Panc1 (cell line): ENCODE measurements at regions not wholly inside any gene's neighbourhood (a gene's known extent, or its start where the extent isn't known, plus 50 kb on each side); places are given as distances from the start of the nearest gene placed in this dataset.

ENCODE experiments used
- ATAC-seq: fragments of 200-7000 bp; cut with Tn5 transposase; 2 replicates; pipeline ENCODE4 v1.9.1; 2020; ENCODE audit warnings: mild to moderate bottlenecking, moderate library complexity
- BruUV-seq: library from RNA; stranded (reverse); fragments of 400-500 nt; replicated peaks from 2 replicates; lab custom pipeline; 2021; lab: Mats Ljungman, UMichigan
- CTCF ChIA-PET: fragments of 300-600 bp; sonication (Branson Sonifier 250); formaldehyde crosslinking; loops from one replicate; lab custom pipeline; 2022; ENCODE audit warnings: antibody characterized with exemption; lab: Charles Lee
- POLR2A ChIA-PET: fragments of 300-600 bp; sonication (Branson Sonifier 250); formaldehyde crosslinking; loops from one replicate; lab custom pipeline; 2022; ENCODE audit warnings: antibody characterized with exemption; lab: Charles Lee
- DNase-seq: peaks from one replicate; pipeline ENCODE4 v3.0.0-alpha.2; 2010; ENCODE audit warnings: low read depth, low spot score
- H3K27ac ChIP-seq: 2 replicates; pipeline ENCODE4 v1.5.1; 2011; ENCODE audit warnings: mild to moderate bottlenecking, low read length, inconsistent platforms
- H3K27me3 ChIP-seq: fragments of 200-500 bp; sonication (Bioruptor generic); 2 replicates; pipeline ENCODE4 v1.6.0; 2014; ENCODE audit warnings: low read length, inconsistent platforms; ENCODE audit not compliant: control insufficient read depth, insufficient read depth
- H3K36me3 ChIP-seq: fragments of 200-500 bp; sonication (Bioruptor generic); 2 replicates; pipeline ENCODE4 v1.5.1; 2014; ENCODE audit warnings: inconsistent platforms, mild to moderate bottlenecking, low read length, moderate library complexity; ENCODE audit not compliant: control insufficient read depth, insufficient read depth
- H3K4me1 ChIP-seq: 2 replicates; pipeline ENCODE4 v1.5.1; 2011; ENCODE audit warnings: inconsistent platforms, mild to moderate bottlenecking, low read length, moderate library complexity; ENCODE audit not compliant: control insufficient read depth, insufficient read depth
- H3K4me3 ChIP-seq, 2 experiments: 2 replicates each; pipeline ENCODE4 v1.5.1; 2011 to 2012; ENCODE audit warnings: low read depth in 2 of 2, low read length in 2 of 2, mild to moderate bottlenecking in 2 of 2, inconsistent platforms in 1 of 2, moderate library complexity in 1 of 2
- H3K9me3 ChIP-seq: fragments of 200-500 bp; sonication (Bioruptor generic); 2 replicates; pipeline ENCODE4 v1.5.1; 2014; ENCODE audit warnings: low read depth, mild to moderate bottlenecking, inconsistent platforms, low read length, moderate library complexity; ENCODE audit not compliant: control insufficient read depth, insufficient read depth
- POLR2AphosphoS5 ChIP-seq: IDR thresholded peaks from 2 replicates; pipeline ENCODE4 v1.6.1; 2012; ENCODE audit warnings: mild to moderate bottlenecking, low read depth, low read length, moderate library complexity
- REST ChIP-seq, 2 experiments: IDR thresholded peaks; 2 replicates each; pipeline ENCODE4 v1.6.1; 2011 to 2012; ENCODE audit warnings: low read depth in 2 of 2, control low read depth in 1 of 2, low read length in 1 of 2, mild to moderate bottlenecking in 1 of 2, moderate library complexity in 1 of 2; ENCODE audit not compliant: insufficient read depth in 1 of 2
- SIN3A ChIP-seq: IDR thresholded peaks from 2 replicates; pipeline ENCODE4 v1.6.1; 2012; ENCODE audit warnings: low read depth, mild to moderate bottlenecking, low read length, moderate library complexity, borderline replicate concordance; ENCODE audit not compliant: insufficient read depth
- TCF7L2 ChIP-seq: IDR thresholded peaks from 2 replicates; pipeline ENCODE4 v1.6.1; 2011; ENCODE audit warnings: mild to moderate bottlenecking, low read depth, low read length, inconsistent platforms
- in situ Hi-C: cut with HindIII; loops from 2 replicates; pipeline ENCODE4 v1.10.0; 2016; ENCODE audit warnings: low sequenced_read_pairs, low pct_unique_long_range_greater_than_20kb
- intact Hi-C: fragments of 100-400 bp; cut with micrococcal nuclease; formaldehyde crosslinking; loops from one replicate; pipeline ENCODE4 v1.10.0; 2022; ENCODE audit not compliant: unreplicated experiment
- TF ChIP-seq, protein P1 (sequence below): fragments of 450-650 bp; IDR thresholded peaks from 2 replicates; pipeline ENCODE4 v1.5.1; 2017; ENCODE audit warnings: mild to moderate bottlenecking

DNA sequence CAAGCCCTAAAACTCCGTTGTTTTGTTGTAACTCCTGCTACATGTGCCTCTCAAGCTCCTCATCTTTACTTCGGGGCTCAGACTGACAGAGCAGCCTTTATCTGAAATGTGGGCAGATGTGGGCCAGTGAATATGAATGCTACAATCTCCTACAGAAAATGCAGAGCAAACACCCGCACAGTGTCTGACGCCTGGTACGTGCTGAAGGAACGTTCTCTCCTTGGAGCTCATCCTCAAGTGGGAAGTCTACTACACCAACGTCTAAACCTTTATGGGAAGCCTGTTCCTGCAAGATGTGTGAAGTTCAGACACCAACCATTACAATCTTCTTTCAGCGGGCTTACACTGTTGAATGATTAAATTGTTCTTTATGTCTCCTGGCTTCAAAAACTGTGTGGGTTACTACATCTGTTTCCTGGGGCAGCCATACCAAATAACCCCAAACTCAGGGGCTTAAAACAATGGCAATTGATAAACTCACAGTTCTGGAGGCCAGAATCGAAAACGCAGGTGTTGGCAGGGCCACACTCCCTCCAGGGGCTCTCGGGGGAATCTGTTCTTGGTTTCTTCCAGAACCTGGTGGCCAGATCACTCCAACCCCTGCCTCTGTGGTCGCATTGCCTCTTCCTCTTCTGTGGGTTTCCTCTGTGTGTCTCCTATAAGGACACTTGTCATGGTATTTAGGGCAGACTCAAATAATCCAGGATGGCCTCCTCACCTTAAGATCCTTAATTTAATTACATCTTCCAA, 179.7 kb upstream of the PLXNC1 start:
- ChIA-PET POLR2A (no interaction called here), CTCF (no interaction called here)
- H3K36me3 ChIP-seq, result no peaks in the 10 kb centered on the region
- ATAC-seq (no peak), DNase-seq (no peak)
- BruUV-seq, result no TSS peak
- TF ChIP-seq, protein P1, sequence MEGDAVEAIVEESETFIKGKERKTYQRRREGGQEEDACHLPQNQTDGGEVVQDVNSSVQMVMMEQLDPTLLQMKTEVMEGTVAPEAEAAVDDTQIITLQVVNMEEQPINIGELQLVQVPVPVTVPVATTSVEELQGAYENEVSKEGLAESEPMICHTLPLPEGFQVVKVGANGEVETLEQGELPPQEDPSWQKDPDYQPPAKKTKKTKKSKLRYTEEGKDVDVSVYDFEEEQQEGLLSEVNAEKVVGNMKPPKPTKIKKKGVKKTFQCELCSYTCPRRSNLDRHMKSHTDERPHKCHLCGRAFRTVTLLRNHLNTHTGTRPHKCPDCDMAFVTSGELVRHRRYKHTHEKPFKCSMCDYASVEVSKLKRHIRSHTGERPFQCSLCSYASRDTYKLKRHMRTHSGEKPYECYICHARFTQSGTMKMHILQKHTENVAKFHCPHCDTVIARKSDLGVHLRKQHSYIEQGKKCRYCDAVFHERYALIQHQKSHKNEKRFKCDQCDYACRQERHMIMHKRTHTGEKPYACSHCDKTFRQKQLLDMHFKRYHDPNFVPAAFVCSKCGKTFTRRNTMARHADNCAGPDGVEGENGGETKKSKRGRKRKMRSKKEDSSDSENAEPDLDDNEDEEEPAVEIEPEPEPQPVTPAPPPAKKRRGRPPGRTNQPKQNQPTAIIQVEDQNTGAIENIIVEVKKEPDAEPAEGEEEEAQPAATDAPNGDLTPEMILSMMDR, result no peak
- TF ChIP-seq POLR2AphosphoS5 (no peak), TCF7L2 (no peak), REST (IDR thresholded peaks at IDR 0.05; ENCODE audit: insufficient read depth in 1 of 2, low read depth in 2 of 2, low read length in 1 of 2) (no peak), SIN3A (no peak)
- H3K9me3 ChIP-seq, result no peaks in the 10 kb centered on the region
- no peaks in the 10 kb centered on the region for H3K4me1 ChIP-seq
- H3K27ac ChIP-seq, result no peak overlapping the region
- no peaks in the 10 kb centered on the region for H3K27me3 ChIP-seq
- no peak overlapping the region for H3K4me3 ChIP-seq
- in situ Hi-C loops, result no loop called here
- intact Hi-C loops, result no loop called here

GRCh38 chr12:93970900-93971688, 177.3 kb upstream of the PLXNC1 start:
- ChIA-PET POLR2A (no interaction called here), CTCF (no interaction called here)
- ATAC-seq (no peak), DNase-seq (no peak)
- H3K36me3 ChIP-seq, result no peaks in the 10 kb centered on the region
- H3K27me3 ChIP-seq, result no peaks in the 10 kb centered on the region
- no peaks in the 10 kb centered on the region for H3K4me1 ChIP-seq
- intact Hi-C loops (no loop called here), in situ Hi-C loops (no loop called here)
- TF ChIP-seq SIN3A (no peak), POLR2AphosphoS5 (no peak), TCF7L2 (no peak), REST (IDR thresholded peaks at IDR 0.05; ENCODE audit: insufficient read depth in 1 of 2, low read depth in 2 of 2, low read length in 1 of 2) (no peak)
- TF ChIP-seq, protein P1, result no peak
- H3K4me3 ChIP-seq, result no peak overlapping the region
- no peak overlapping the region for H3K27ac ChIP-seq
- BruUV-seq, result no TSS peak
- H3K9me3 ChIP-seq, result no peaks in the 10 kb centered on the region
